Lower leg skin (tissue), 3 donors: ENCODE measurements at regions not wholly inside any gene's neighbourhood (a gene's known extent, or its start where the extent isn't known, plus 50 kb on each side); places are given as distances from the start of the nearest gene placed in this dataset.

Source experiments
- CTCF ChIP-seq, 3 donors: fragments of 450-650 bp; IDR thresholded peaks; one replicate each; pipeline ENCODE4 v1.5.1; 2016; ENCODE audit warnings: antibody characterized with exemption in 3 of 3, mild to moderate bottlenecking in 3 of 3, moderate library complexity in 2 of 3
- POLR2A ChIP-seq, 2 donors: fragments of 450-650 bp; IDR thresholded peaks; one replicate each; pipeline ENCODE4 v1.6.1; 2016 to 2017; ENCODE audit warnings: antibody characterized with exemption in 2 of 2, mild to moderate bottlenecking in 1 of 2, moderate library complexity in 1 of 2

- TF ChIP-seq CTCF (IDR thresholded peaks at IDR 0.05) (no peak), POLR2A (IDR thresholded peaks at IDR 0.05) (no peak)
These were observed 558.3 kb upstream of the NBEA start for GRCh38 chr13:34383728-34384127.
